Thoracic aorta (tissue), 2 donors: ENCODE measurements at regions not wholly inside any gene's neighbourhood (a gene's known extent, or its start where the extent isn't known, plus 50 kb on each side); places are given as distances from the start of the nearest gene placed in this dataset.

ENCODE experiments used
- ATAC-seq: fragments of 150-250 bp; one replicate; pipeline ENCODE4 v1.8.0; 2017; ENCODE audit warnings: low read depth; ENCODE audit not compliant: insufficient number of reproducible peaks, low FRiP score
- DNase-seq: peaks from one replicate; pipeline ENCODE4 v3.0.0-alpha.2; 2020; ENCODE audit warnings: low spot score
- H3K27ac ChIP-seq, 2 donors: fragments of 200-600 bp; sonication (generic); 1 replicate in 1 of 2; 2 replicates in 1 of 2; pipeline ENCODE4 v1.5.1; 2016; ENCODE audit warnings: mild to moderate bottlenecking in 2 of 2, moderate library complexity in 2 of 2
- H3K27me3 ChIP-seq: fragments of 200-600 bp; sonication (generic); replicated peaks from 2 replicates; pipeline ENCODE4 v1.6.0; 2016; ENCODE audit warnings: mild to moderate bottlenecking; ENCODE audit not compliant: insufficient read depth
- H3K36me3 ChIP-seq: fragments of 200-600 bp; sonication (generic); one replicate; pipeline ENCODE4 v1.5.1; 2016
- H3K4me1 ChIP-seq, 2 donors: fragments of 200-600 bp; sonication (generic); 1 replicate in 1 of 2; 2 replicates in 1 of 2; pipeline versions ENCODE4 v1.5.1 to v1.6.0; 2016; ENCODE audit warnings: low read depth in 2 of 2, mild to moderate bottlenecking in 1 of 2; ENCODE audit not compliant: control insufficient read depth in 1 of 2
- H3K4me3 ChIP-seq: fragments of 200-600 bp; sonication (generic); 2 replicates; pipeline ENCODE4 v1.5.1; 2016; ENCODE audit warnings: mild to moderate bottlenecking
- H3K9me3 ChIP-seq: fragments of 200-600 bp; sonication (generic); 2 replicates; pipeline ENCODE4 v1.5.1; 2016
- TF ChIP-seq, protein P1 (sequence below): fragments of 200-600 bp; sonication (generic); IDR thresholded peaks from one replicate; pipeline ENCODE4 v1.5.1; 2019; ENCODE audit warnings: antibody characterized with exemption

DNA sequence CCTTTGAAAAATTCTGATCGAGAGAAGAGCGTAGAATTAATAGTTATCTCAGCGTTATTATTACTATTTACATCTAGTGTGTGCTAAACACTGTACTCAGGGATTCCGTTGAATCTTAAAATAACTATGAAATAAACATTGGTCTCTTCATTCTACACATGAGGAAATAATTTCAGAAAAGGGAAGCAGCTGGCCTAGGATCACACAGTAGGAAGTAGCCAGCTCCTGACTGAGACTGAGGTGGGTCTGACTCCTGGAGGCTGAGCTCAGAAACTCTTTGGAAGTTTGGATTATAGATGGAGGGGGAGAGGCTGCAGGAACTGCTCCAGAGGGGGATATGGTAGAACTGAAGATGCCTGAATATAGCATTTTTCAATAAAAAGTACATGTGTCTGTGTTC is 183.9 kb upstream of the WDR11 start:
- H3K4me1 ChIP-seq, result no peaks in the 10 kb centered on the region
- no peak for ATAC-seq
- TF ChIP-seq, protein P1, sequence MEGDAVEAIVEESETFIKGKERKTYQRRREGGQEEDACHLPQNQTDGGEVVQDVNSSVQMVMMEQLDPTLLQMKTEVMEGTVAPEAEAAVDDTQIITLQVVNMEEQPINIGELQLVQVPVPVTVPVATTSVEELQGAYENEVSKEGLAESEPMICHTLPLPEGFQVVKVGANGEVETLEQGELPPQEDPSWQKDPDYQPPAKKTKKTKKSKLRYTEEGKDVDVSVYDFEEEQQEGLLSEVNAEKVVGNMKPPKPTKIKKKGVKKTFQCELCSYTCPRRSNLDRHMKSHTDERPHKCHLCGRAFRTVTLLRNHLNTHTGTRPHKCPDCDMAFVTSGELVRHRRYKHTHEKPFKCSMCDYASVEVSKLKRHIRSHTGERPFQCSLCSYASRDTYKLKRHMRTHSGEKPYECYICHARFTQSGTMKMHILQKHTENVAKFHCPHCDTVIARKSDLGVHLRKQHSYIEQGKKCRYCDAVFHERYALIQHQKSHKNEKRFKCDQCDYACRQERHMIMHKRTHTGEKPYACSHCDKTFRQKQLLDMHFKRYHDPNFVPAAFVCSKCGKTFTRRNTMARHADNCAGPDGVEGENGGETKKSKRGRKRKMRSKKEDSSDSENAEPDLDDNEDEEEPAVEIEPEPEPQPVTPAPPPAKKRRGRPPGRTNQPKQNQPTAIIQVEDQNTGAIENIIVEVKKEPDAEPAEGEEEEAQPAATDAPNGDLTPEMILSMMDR, result no peak

GRCh38 chr10:120671491-120671890 is 179.7 kb upstream of the WDR11 start:
- DNase-seq, result no peak
- H3K9me3 ChIP-seq, result no peaks in the 10 kb centered on the region
- no peak overlapping the region for H3K27ac ChIP-seq
- TF ChIP-seq, protein P1, result no peak
- no peaks in the 10 kb centered on the region for H3K27me3 ChIP-seq
- no peaks in the 10 kb centered on the region for H3K36me3 ChIP-seq
- no peaks in the 10 kb centered on the region for H3K4me1 ChIP-seq
- no peak for ATAC-seq
- H3K4me3 ChIP-seq, result no peak overlapping the region

More for the DNA sequence above, 183.9 kb upstream of the WDR11 start:
- H3K9me3 ChIP-seq, result no peaks in the 10 kb centered on the region
- no peaks in the 10 kb centered on the region for H3K36me3 ChIP-seq
- no peaks in the 10 kb centered on the region for H3K27me3 ChIP-seq
- H3K27ac ChIP-seq, result no peak overlapping the region
- no peak overlapping the region for H3K4me3 ChIP-seq
- DNase-seq, result no peak

GRCh38 chr10:120683454-120683853 is 167.7 kb upstream of the WDR11 start:
- ATAC-seq (no peak), DNase-seq (no peak)
- TF ChIP-seq, protein P1, result no peak
- H3K36me3 ChIP-seq, result no peaks in the 10 kb centered on the region
- H3K4me3 ChIP-seq, result no peak overlapping the region
- H3K4me1 ChIP-seq, result no peaks in the 10 kb centered on the region
- no peaks in the 10 kb centered on the region for H3K27me3 ChIP-seq
- no peak overlapping the region for H3K27ac ChIP-seq
- H3K9me3 ChIP-seq, result no peaks in the 10 kb centered on the region

DNA sequence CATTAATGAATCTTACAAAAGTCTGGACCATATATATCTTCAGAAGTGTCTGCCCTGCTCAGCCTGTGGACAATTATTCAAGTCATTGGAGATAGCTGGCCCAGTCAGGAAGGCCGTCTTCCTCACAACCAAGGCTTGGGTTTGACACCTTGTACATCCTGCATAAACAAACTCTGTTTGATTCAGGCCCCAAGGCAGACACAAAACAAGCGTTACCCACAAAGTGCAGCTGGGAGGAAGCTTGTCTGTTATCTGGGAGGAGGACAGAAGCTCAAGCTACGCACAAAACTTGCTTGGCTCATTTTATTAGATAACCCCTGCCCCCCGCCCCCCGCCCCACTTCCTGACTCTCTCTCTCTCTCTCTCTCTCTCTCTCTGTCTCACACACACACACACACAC is 166.9 kb upstream of the WDR11 start:
- H3K36me3 ChIP-seq, result no peaks in the 10 kb centered on the region
- H3K27ac ChIP-seq, result no peak overlapping the region
- H3K9me3 ChIP-seq, result no peaks in the 10 kb centered on the region
- no peak for DNase-seq
- no peak overlapping the region for H3K4me3 ChIP-seq
- no peaks in the 10 kb centered on the region for H3K27me3 ChIP-seq
- ATAC-seq, result no peak
- no peaks in the 10 kb centered on the region for H3K4me1 ChIP-seq
- TF ChIP-seq, protein P1, result no peak

GRCh38 chr10:120685136-120685535 is 166.0 kb upstream of the WDR11 start:
- Histone ChIP-seq H3K36me3 (no peaks in the 10 kb centered on the region), H3K27ac (no peak overlapping the region), H3K4me3 (no peak overlapping the region), H3K4me1 (no peaks in the 10 kb centered on the region), H3K27me3 (no peaks in the 10 kb centered on the region), H3K9me3 (no peaks in the 10 kb centered on the region)
- DNase-seq, result no peak
- ATAC-seq, result no peak
- TF ChIP-seq, protein P1, result no peak
